Left lung (tissue), 4 donors: ENCODE measurements at regions not wholly inside any gene's neighbourhood (a gene's known extent, or its start where the extent isn't known, plus 50 kb on each side); places are given as distances from the start of the nearest gene placed in this dataset.

ENCODE experiments used
- ATAC-seq: fragments of 200-7000 bp; cut with Tn5 transposase; one replicate; pipeline ENCODE4 v1.9.1; 2020; ENCODE audit warnings: moderate library complexity
- DNase-seq, 4 donors: peaks; one replicate each; pipeline ENCODE4 v3.0.0-alpha.2; 2013 to 2020
- H3K27ac ChIP-seq, 2 donors: fragments of 200-600 bp; sonication (generic) in 1 of 2; one replicate each; pipeline versions ENCODE4 v1.5.0 to v1.8.0; 2020 to 2021
- H3K27me3 ChIP-seq, 2 donors: fragments of 200-600 bp; sonication (generic) in 1 of 2; one replicate each; pipeline versions ENCODE4 v1.5.0 to v1.8.0; 2020 to 2021
- H3K36me3 ChIP-seq, 2 donors: fragments of 200-600 bp; sonication (generic) in 1 of 2; one replicate each; pipeline versions ENCODE4 v1.5.0 to v1.8.0; 2020 to 2021
- H3K4me1 ChIP-seq, 2 donors: fragments of 200-600 bp; one replicate each; pipeline ENCODE4 v1.8.0; 2021
- H3K4me3 ChIP-seq, 2 donors: fragments of 200-600 bp; sonication (generic) in 1 of 2; one replicate each; pipeline versions ENCODE4 v1.5.0 to v1.8.0; 2020 to 2021; ENCODE audit warnings: mild to moderate bottlenecking in 1 of 2
- H3K9me3 ChIP-seq, 2 donors: fragments of 200-600 bp; sonication (generic) in 1 of 2; one replicate each; pipeline versions ENCODE4 v1.5.0 to v1.8.0; 2020 to 2021
- intact Hi-C, 2 donors: fragments of 100-400 bp; cut with DNase I; formaldehyde crosslinking; loops; one replicate each; pipeline versions ENCODE4 v1.11.2 to v1.14.2; 2022
- TF ChIP-seq, protein P1 (sequence below), 2 donors: fragments of 200-600 bp; sonication (generic) in 1 of 2; IDR thresholded peaks; one replicate each; pipeline versions ENCODE4 v1.5.0 to v1.8.0; 2021; ENCODE audit warnings: antibody characterized with exemption in 2 of 2
- donor health status: DM: no; HTN: yes; CAD: no.
- donor health status: DM: no; HTN: no; CAD: no.

DNA sequence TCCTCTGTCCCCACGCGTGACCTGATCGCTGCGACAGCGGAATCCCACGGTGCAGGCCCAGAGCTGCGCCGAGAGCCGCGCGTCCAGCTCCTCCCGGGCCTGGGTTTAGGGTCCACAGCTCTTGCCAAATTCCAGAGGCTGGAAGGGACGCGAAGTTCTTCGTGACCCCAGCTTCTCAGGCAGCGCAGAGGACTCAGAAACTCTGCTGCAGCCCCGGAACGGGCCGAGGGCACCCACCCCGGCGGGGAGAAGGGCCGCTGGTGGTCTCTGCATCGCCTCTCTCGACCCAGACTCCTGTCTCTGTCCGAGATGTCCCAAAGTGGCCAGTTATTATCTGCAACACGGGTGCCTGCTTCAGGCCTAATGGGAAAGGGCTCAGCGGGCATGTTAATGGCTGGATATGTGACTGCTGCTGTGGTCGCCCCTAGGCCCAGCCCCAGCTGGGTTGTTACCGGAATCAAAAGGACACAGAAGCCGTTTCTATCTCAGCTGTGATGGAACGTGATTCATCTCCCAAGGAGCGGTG lies 236.4 kb downstream of the VRK1 start:
- Histone ChIP-seq H3K27ac (no peak overlapping the region), H3K9me3 (no peaks in the 10 kb centered on the region), H3K27me3 (peaks cover 18 to 64% of the 10 kb centered on the region in 2 donors), H3K4me1 (no peaks in the 10 kb centered on the region), H3K36me3 (no peaks in the 10 kb centered on the region), H3K4me3 (no peak overlapping the region)
- ATAC-seq (no peak), DNase-seq (peak in 1 of 4 donors; percentile 58)
- TF ChIP-seq, protein P1, sequence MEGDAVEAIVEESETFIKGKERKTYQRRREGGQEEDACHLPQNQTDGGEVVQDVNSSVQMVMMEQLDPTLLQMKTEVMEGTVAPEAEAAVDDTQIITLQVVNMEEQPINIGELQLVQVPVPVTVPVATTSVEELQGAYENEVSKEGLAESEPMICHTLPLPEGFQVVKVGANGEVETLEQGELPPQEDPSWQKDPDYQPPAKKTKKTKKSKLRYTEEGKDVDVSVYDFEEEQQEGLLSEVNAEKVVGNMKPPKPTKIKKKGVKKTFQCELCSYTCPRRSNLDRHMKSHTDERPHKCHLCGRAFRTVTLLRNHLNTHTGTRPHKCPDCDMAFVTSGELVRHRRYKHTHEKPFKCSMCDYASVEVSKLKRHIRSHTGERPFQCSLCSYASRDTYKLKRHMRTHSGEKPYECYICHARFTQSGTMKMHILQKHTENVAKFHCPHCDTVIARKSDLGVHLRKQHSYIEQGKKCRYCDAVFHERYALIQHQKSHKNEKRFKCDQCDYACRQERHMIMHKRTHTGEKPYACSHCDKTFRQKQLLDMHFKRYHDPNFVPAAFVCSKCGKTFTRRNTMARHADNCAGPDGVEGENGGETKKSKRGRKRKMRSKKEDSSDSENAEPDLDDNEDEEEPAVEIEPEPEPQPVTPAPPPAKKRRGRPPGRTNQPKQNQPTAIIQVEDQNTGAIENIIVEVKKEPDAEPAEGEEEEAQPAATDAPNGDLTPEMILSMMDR (IDR thresholded peaks at IDR 0.05): no peak
- intact Hi-C loops: no loop called here

- Histone ChIP-seq H3K4me1 (no peaks in the 10 kb centered on the region), H3K27ac (no peak overlapping the region), H3K27me3 (peaks cover 18 to 57% of the 10 kb centered on the region in 2 donors), H3K36me3 (no peaks in the 10 kb centered on the region), H3K9me3 (peaks cover 0 to 22% of the 10 kb centered on the region in 2 donors), H3K4me3 (no peak overlapping the region)
- ATAC-seq (no peak), DNase-seq (no peak)
- intact Hi-C loops: no loop called here
- TF ChIP-seq, protein P1 (IDR thresholded peaks at IDR 0.05): no peak
Measured at GRCh38 chr14:97036086-97036852, 239.1 kb downstream of the VRK1 start.

DNA sequence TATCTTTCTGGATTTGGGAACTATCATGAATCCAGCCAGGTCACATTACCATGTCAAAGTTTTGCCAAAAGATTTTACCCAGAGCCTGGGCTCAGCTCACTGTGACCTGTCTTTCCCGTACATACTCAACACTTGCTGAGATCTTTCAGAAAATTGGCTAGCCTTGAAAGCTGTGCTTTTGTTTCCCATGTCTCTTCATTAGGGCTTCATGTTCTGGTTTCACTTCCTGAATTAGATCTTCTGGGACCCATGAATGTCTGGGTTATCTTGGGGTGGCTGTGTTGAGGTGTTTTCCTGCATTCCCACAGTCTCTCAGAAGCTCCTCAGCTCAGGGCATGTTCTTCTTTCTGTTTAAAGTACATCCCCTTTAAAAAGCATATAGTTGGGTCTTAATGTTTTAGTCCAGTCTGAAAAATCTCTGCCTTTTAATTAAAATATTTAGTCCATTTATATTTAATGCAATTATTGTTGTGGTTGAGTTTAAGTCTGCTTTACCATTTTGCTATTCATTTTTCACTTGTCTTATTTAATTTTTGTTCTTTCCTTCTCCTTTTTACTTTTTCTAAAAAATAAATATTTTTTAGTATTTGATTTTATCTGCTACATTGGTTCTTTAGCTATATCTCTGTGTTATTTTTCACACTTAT lies 242.7 kb downstream of the VRK1 start:
- intact Hi-C loops: no loop called here
- DNase-seq (no peak), ATAC-seq (no peak)
- peaks cover 0 to 28% of the 10 kb centered on the region in 2 donors for H3K9me3 ChIP-seq
- no peak overlapping the region for H3K4me3 ChIP-seq
- no peaks in the 10 kb centered on the region for H3K36me3 ChIP-seq
- TF ChIP-seq, protein P1 (IDR thresholded peaks at IDR 0.05): no peak
- H3K4me1 ChIP-seq: no peaks in the 10 kb centered on the region
- H3K27ac ChIP-seq: no peak overlapping the region
- peaks cover 0 to 22% of the 10 kb centered on the region in 2 donors for H3K27me3 ChIP-seq

DNA sequence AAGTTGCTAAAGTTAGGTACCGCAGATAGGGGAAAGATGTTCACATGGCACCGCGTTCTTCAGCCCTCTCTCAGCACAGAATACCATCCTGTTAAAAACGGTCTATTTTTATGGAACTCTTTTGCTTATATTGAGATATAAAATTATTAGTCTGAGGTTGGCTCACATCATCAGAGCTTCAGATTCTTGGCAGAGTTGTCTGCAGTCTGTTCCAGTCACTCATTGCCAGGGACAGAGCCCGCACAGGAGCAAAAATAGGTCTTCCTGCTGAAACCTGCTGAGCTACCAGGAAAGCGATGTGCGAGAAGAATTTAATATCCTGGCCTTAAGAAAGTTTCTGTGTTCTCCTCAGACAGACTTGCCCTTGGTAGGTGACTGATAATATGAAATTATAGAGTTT lies 249.8 kb downstream of the VRK1 start:
- intact Hi-C loops: no loop called here
- Histone ChIP-seq H3K27me3 (no peaks in the 10 kb centered on the region), H3K4me1 (no peaks in the 10 kb centered on the region), H3K27ac (no peak overlapping the region), H3K4me3 (no peak overlapping the region), H3K9me3 (no peaks in the 10 kb centered on the region), H3K36me3 (no peaks in the 10 kb centered on the region)
- ATAC-seq: no peak
- DNase-seq: no peak
- TF ChIP-seq, protein P1 (IDR thresholded peaks at IDR 0.05): no peak

DNA sequence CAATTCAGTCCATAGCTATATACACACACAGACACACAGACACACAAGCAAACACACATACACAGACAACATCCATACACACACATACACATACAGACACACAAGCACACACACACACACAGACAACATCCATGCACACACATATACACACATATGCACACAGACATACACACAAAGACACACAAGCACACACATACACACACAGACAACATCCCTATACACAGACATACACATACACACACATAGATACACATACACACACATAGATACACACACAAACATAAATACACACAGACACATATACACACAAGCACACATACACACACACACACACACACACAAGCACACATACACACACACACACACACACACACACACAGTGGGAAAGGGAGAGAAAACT lies 254.8 kb downstream of the VRK1 start:
- H3K9me3 ChIP-seq: no peaks in the 10 kb centered on the region
- no peak for ATAC-seq
- no peak overlapping the region for H3K27ac ChIP-seq
- TF ChIP-seq, protein P1 (IDR thresholded peaks at IDR 0.05): no peak
- H3K4me3 ChIP-seq: no peak overlapping the region
- DNase-seq: no peak
- H3K36me3 ChIP-seq: no peaks in the 10 kb centered on the region
- H3K27me3 ChIP-seq: peaks cover 0 to 11% of the 10 kb centered on the region in 2 donors
- intact Hi-C loops: no loop called here
- no peaks in the 10 kb centered on the region for H3K4me1 ChIP-seq
